ENCODE measurements at regions not wholly inside any gene's neighbourhood (a gene's known extent, or its start where the extent isn't known, plus 50 kb on each side); places are given as distances from the start of the nearest gene placed in this dataset.

- ChIA-PET CTCF (no interaction called here), POLR2A (interaction anchor here (0.6 kb wide), 1 partner anchor 1773 kb away, joined by 3 read pairs; no protein-coding TSS in a partner anchor)
- H3K27me3 ChIP-seq (ENCODE audit: control insufficient read depth, insufficient read depth, low read length), result no peaks in the 10 kb centered on the region
- TF ChIP-seq, protein P1, sequence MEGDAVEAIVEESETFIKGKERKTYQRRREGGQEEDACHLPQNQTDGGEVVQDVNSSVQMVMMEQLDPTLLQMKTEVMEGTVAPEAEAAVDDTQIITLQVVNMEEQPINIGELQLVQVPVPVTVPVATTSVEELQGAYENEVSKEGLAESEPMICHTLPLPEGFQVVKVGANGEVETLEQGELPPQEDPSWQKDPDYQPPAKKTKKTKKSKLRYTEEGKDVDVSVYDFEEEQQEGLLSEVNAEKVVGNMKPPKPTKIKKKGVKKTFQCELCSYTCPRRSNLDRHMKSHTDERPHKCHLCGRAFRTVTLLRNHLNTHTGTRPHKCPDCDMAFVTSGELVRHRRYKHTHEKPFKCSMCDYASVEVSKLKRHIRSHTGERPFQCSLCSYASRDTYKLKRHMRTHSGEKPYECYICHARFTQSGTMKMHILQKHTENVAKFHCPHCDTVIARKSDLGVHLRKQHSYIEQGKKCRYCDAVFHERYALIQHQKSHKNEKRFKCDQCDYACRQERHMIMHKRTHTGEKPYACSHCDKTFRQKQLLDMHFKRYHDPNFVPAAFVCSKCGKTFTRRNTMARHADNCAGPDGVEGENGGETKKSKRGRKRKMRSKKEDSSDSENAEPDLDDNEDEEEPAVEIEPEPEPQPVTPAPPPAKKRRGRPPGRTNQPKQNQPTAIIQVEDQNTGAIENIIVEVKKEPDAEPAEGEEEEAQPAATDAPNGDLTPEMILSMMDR (IDR thresholded peaks at IDR 0.05; ENCODE audit: low read depth, low read length), result no peak
- no peak overlapping the region for H3K27ac ChIP-seq (ENCODE audit: low read depth, low read length)
- no peak for DNase-seq (ENCODE audit: low read depth, low spot score)
- peaks cover 2% of the 10 kb centered on the region; the same call in 1 of the 2 replicates for H3K9me3 ChIP-seq (ENCODE audit: control insufficient read depth, insufficient read depth, low read length)
- H3K4me3 ChIP-seq (ENCODE audit: low read depth, low read length), result no peak overlapping the region
Measured at GRCh38 chr3:109921509-109921908, 584.2 kb upstream of the DPPA4 start.

GRCh38 chr3:109922856-109923255 is 585.5 kb upstream of the DPPA4 start:
- ChIA-PET POLR2A (no interaction called here), CTCF (no interaction called here)
- Histone ChIP-seq H3K4me3 (ENCODE audit: low read depth, low read length) (no peak overlapping the region), H3K9me3 (ENCODE audit: control insufficient read depth, insufficient read depth, low read length) (peaks cover 2% of the 10 kb centered on the region; the same call in 1 of the 2 replicates), H3K27me3 (ENCODE audit: control insufficient read depth, insufficient read depth, low read length) (no peaks in the 10 kb centered on the region), H3K27ac (ENCODE audit: low read depth, low read length) (no peak overlapping the region)
- TF ChIP-seq, protein P1 (IDR thresholded peaks at IDR 0.05; ENCODE audit: low read depth, low read length), result no peak
- no peak for DNase-seq (ENCODE audit: low read depth, low spot score)

- ChIA-PET CTCF (no interaction called here), POLR2A (no interaction called here)
- peaks cover 2% of the 10 kb centered on the region; the same call in 1 of the 2 replicates for H3K9me3 ChIP-seq (ENCODE audit: control insufficient read depth, insufficient read depth, low read length)
- DNase-seq (ENCODE audit: low read depth, low spot score), result no peak
- H3K27me3 ChIP-seq (ENCODE audit: control insufficient read depth, insufficient read depth, low read length), result no peaks in the 10 kb centered on the region
- H3K27ac ChIP-seq (ENCODE audit: low read depth, low read length), result no peak overlapping the region
- TF ChIP-seq, protein P1 (IDR thresholded peaks at IDR 0.05; ENCODE audit: low read depth, low read length), result no peak
- H3K4me3 ChIP-seq (ENCODE audit: low read depth, low read length), result no peak overlapping the region
Measured at GRCh38 chr3:109923431-109923830, 586.1 kb upstream of the DPPA4 start.

DNA sequence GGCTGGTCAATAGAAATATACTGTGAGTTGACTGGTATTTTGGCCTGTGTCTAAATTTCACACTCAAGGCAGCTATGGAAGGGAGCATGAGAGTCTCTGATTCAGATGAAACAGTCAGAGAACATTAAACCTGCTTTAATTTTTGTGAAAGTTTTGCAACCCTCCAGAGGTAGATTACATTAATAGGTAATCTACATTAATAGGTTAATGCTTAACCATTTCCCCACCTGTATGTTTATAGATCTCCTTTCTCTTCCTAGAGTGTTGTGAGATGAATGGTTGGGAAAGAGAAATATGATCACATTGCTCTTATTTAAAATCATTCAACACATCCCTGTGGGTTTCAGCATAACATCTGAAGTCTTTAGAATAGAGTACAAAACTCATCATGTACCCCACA is 586.9 kb upstream of the DPPA4 start:
- H3K4me3 ChIP-seq (ENCODE audit: low read depth, low read length), result no peak overlapping the region
- H3K27ac ChIP-seq (ENCODE audit: low read depth, low read length), result no peak overlapping the region
- TF ChIP-seq, protein P1 (IDR thresholded peaks at IDR 0.05; ENCODE audit: low read depth, low read length), result no peak
- POLR2A ChIA-PET, result no interaction called here
- peaks cover 2% of the 10 kb centered on the region; the same call in 1 of the 2 replicates for H3K9me3 ChIP-seq (ENCODE audit: control insufficient read depth, insufficient read depth, low read length)
- CTCF ChIA-PET, result no interaction called here
- no peaks in the 10 kb centered on the region for H3K27me3 ChIP-seq (ENCODE audit: control insufficient read depth, insufficient read depth, low read length)
- DNase-seq (ENCODE audit: low read depth, low spot score), result no peak

DNA sequence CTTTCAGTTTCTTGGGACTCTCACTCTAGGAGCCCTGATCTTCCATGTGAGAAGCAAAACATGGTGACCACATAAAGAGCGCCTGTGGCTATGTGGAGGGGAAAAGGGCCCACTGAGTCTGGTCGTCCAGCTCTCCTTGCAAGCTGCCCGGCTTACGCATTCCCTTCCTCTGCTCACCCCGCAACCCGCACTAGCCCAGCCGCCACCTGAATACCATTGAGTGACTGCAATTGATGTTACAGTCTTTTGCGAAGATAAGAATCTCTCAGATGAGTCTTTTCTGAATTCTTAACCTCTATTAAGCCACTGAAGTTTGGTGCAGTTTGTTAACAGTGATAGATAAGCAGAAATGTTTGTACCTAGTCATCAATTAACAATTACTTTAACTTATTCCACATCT is 589.0 kb upstream of the DPPA4 start:
- no peak for DNase-seq (ENCODE audit: low read depth, low spot score)
- CTCF ChIA-PET, result no interaction called here

More for the DNA sequence above, 589.0 kb upstream of the DPPA4 start:
- peaks cover 2% of the 10 kb centered on the region; the same call in 1 of the 2 replicates for H3K9me3 ChIP-seq (ENCODE audit: control insufficient read depth, insufficient read depth, low read length)
- POLR2A ChIA-PET, result no interaction called here
- H3K27ac ChIP-seq (ENCODE audit: low read depth, low read length), result no peak overlapping the region
- H3K4me3 ChIP-seq (ENCODE audit: low read depth, low read length), result no peak overlapping the region
- TF ChIP-seq, protein P1 (IDR thresholded peaks at IDR 0.05; ENCODE audit: low read depth, low read length), result no peak
- no peaks in the 10 kb centered on the region for H3K27me3 ChIP-seq (ENCODE audit: control insufficient read depth, insufficient read depth, low read length)

Data from AG04450 (cell line).